8988T (cell line): ENCODE measurements at regions not wholly inside any gene's neighbourhood (a gene's known extent, or its start where the extent isn't known, plus 50 kb on each side); places are given as distances from the start of the nearest gene placed in this dataset.

ENCODE experiments used
- DNase-seq: peaks from one replicate; pipeline ENCODE4 v3.0.0; 2011

GRCh38 chr7:35437619-35438275, 183.8 kb upstream of the TBX20 start:
- no peak for DNase-seq

GRCh38 chr7:35436452-35436851, 182.6 kb upstream of the TBX20 start:
- no peak for DNase-seq

GRCh38 chr7:35430547-35431153, 176.8 kb upstream of the TBX20 start:
- DNase-seq, result peak; percentile 18

GRCh38 chr7:35424869-35425495, 171.1 kb upstream of the TBX20 start:
- DNase-seq, result peak; percentile 29

GRCh38 chr7:35424440-35424839, 170.5 kb upstream of the TBX20 start:
- no peak for DNase-seq

GRCh38 chr7:35422715-35423114, 168.8 kb upstream of the TBX20 start:
- no peak for DNase-seq

GRCh38 chr7:35420656-35421055, 166.8 kb upstream of the TBX20 start:
- DNase-seq, result no peak

- no peak for DNase-seq
These were observed 165.5 kb upstream of the TBX20 start for GRCh38 chr7:35419391-35419755.

- DNase-seq, result no peak
These were observed 165.0 kb upstream of the TBX20 start for GRCh38 chr7:35418716-35419390.

GRCh38 chr7:35416568-35416967, 162.7 kb upstream of the TBX20 start:
- DNase-seq, result no peak

- no peak for DNase-seq
These were observed 161.5 kb upstream of the TBX20 start for GRCh38 chr7:35415411-35415822.

GRCh38 chr7:35411331-35411730, 157.4 kb upstream of the TBX20 start:
- no peak for DNase-seq

- DNase-seq, result no peak
These were observed 151.6 kb upstream of the TBX20 start for GRCh38 chr7:35405461-35405860.

- DNase-seq, result no peak
These were observed 147.4 kb upstream of the TBX20 start for GRCh38 chr7:35401217-35401879.

GRCh38 chr7:35399840-35400239, 145.9 kb upstream of the TBX20 start:
- no peak for DNase-seq

- DNase-seq, result no peak
These were observed 145.3 kb upstream of the TBX20 start for GRCh38 chr7:35399216-35399615.

GRCh38 chr7:35398518-35398917, 144.6 kb upstream of the TBX20 start:
- no peak for DNase-seq

- no peak for DNase-seq
These were observed 136.2 kb upstream of the TBX20 start for GRCh38 chr7:35390146-35390545.

GRCh38 chr7:35389636-35390035, 135.7 kb upstream of the TBX20 start:
- DNase-seq, result no peak

GRCh38 chr7:35386816-35387706, 133.2 kb upstream of the TBX20 start:
- DNase-seq, result no peak

- DNase-seq, result no peak
These were observed 132.3 kb upstream of the TBX20 start for GRCh38 chr7:35386082-35386815.
